K562 (cell line): ENCODE measurements at regions not wholly inside any gene's neighbourhood (a gene's known extent, or its start where the extent isn't known, plus 50 kb on each side); places are given as distances from the start of the nearest gene placed in this dataset.

Experiments
- ATAC-seq: fragments of 200-7000 bp; cut with Tn5 transposase; 3 replicates; pipeline ENCODE4 v1.9.1; 2020; ENCODE audit warnings: moderate library complexity
- BruUV-seq: library from RNA; stranded (reverse); fragments of 400-500 nt; replicated peaks from 2 replicates; lab custom pipeline; 2021; lab: Mats Ljungman, UMichigan
- CTCF ChIA-PET: fragments of 300-600 bp; formaldehyde crosslinking; extraction: SDS; loops from one replicate; lab custom pipeline; 2021; ENCODE audit warnings: low intra/inter-chr PET ratio; lab: Yijun Ruan, JAX
- POLR2A ChIA-PET: fragments of 300-600, 350-650 bp; sonication (Branson Sonifier 250); formaldehyde crosslinking; extraction: SDS; loops from one replicate; lab custom pipeline; 2021; ENCODE audit warnings: antibody characterized with exemption, inconsistent platforms; lab: Yijun Ruan, JAX
- DNase-seq, 4 experiments: peaks; one replicate each; pipeline versions ENCODE4 v3.0.0 to v3.0.0-alpha.2; 2011 to 2018; ENCODE audit warnings: low spot score in 3 of 4, mixed read lengths in 3 of 4; ENCODE audit errors: extremely low read depth in 1 of 4
- FAIRE-seq: peaks from 2 replicates; lab custom pipeline; 2011; peaks lifted over from hg19 to GRCh38; lab: Jason Lieb, UNC
- H2AFZ ChIP-seq: 2 replicates; pipeline ENCODE4 v1.6.0; 2011; ENCODE audit warnings: low read depth, low read length, control low read depth, inconsistent platforms
- H3K27ac ChIP-seq: fragments of 200-600 bp; 3 replicates; pipeline ENCODE4 v1.8.0; 2011; ENCODE audit warnings: low read depth, mild to moderate bottlenecking, control low read depth, inconsistent platforms, low read length, moderate library complexity, mixed read lengths; ENCODE audit errors: extremely low read depth
- H3K27me3 ChIP-seq, 2 experiments: fragments of 300-600 bp in 1 of 2; 2 replicates in 1 of 2; 3 replicates in 1 of 2; pipeline versions ENCODE4 v1.6.0 to v1.8.0; 2011; ENCODE audit warnings: inconsistent platforms in 2 of 2, low read length in 2 of 2, mild to moderate bottlenecking in 1 of 2, mixed read lengths in 1 of 2, moderate library complexity in 1 of 2; ENCODE audit not compliant: control insufficient read depth in 2 of 2, insufficient read depth in 2 of 2
- H3K36me3 ChIP-seq: fragments of 300-600 bp; 3 replicates; pipeline ENCODE4 v1.8.0; 2011; ENCODE audit warnings: mild to moderate bottlenecking, low read length, inconsistent platforms; ENCODE audit not compliant: control insufficient read depth, insufficient read depth
- H3K4me1 ChIP-seq, 2 experiments: fragments of 200-600 bp in 1 of 2; replicated peaks in 1 of 2; 2 replicates in 1 of 2; 3 replicates in 1 of 2; pipeline versions ENCODE4 v1.5.1 to v1.8.0; 2011; ENCODE audit warnings: inconsistent platforms in 2 of 2, low read length in 2 of 2, mild to moderate bottlenecking in 1 of 2, mixed read lengths in 1 of 2, moderate library complexity in 1 of 2; ENCODE audit not compliant: control insufficient read depth in 2 of 2, insufficient read depth in 2 of 2
- H3K4me2 ChIP-seq: 2 replicates; pipeline ENCODE4 v1.6.1; 2011; ENCODE audit warnings: low read length, control low read depth, inconsistent platforms, mixed read lengths; ENCODE audit not compliant: insufficient read depth
- H3K4me3 ChIP-seq: fragments of 200-600 bp; sonication (generic), shearing (Covaris generic); 2 replicates; pipeline ENCODE4 v1.5.1; 2016; ENCODE audit warnings: control low read depth, inconsistent platforms
- H3K79me2 ChIP-seq: fragments of 200-600 bp; 3 replicates; pipeline ENCODE4 v1.8.0; 2011; ENCODE audit warnings: low read length, inconsistent platforms; ENCODE audit not compliant: control insufficient read depth, insufficient read depth
- H3K9ac ChIP-seq, 2 experiments: 2 replicates each; pipeline versions ENCODE4 v1.6.0 to v1.6.1; 2011; ENCODE audit warnings: low read depth in 2 of 2, low read length in 2 of 2, control low read depth in 1 of 2, inconsistent platforms in 1 of 2, mild to moderate bottlenecking in 1 of 2, mixed read lengths in 1 of 2; ENCODE audit not compliant: insufficient read depth in 1 of 2
- H3K9me1 ChIP-seq: one replicate; pipeline ENCODE4 v1.6.0; 2011; ENCODE audit warnings: inconsistent platforms, mild to moderate bottlenecking, low read length, moderate library complexity; ENCODE audit not compliant: control insufficient read depth, insufficient read depth
- H3K9me3 ChIP-seq: replicated peaks from 2 replicates; pipeline ENCODE4 v1.5.1; 2011; ENCODE audit warnings: low read depth, low read length, inconsistent platforms; ENCODE audit not compliant: control insufficient read depth, insufficient read depth
- H4K20me1 ChIP-seq: replicated peaks from 2 replicates; pipeline ENCODE4 v1.6.1; 2011; ENCODE audit warnings: low read length, inconsistent platforms, mixed read lengths; ENCODE audit not compliant: control insufficient read depth, insufficient read depth
- CAMTA2 ChIP-seq: fragments of 250-450 bp; sonication (Bioruptor Pico); conservative IDR thresholded peaks from 2 replicates; pipeline ENCODE4 v1.5.1; 2022
- EGR1 ChIP-seq: fragments of 450-650 bp; conservative IDR thresholded peaks from 2 replicates; pipeline ENCODE4 v1.6.1; 2017; ENCODE audit warnings: mild to moderate bottlenecking
- KDM1A ChIP-seq, 2 experiments: fragments of 450-650 bp; IDR thresholded peaks; 2 replicates each; pipeline ENCODE4 v1.6.1; 2016; ENCODE audit warnings: mild to moderate bottlenecking in 2 of 2
- TFAM ChIP-seq: fragments of 250-450 bp; sonication (Bioruptor Pico); conservative IDR thresholded peaks from 2 replicates; pipeline ENCODE4 v1.5.0; 2021; ENCODE audit warnings: mild to moderate bottlenecking, moderate library complexity
- ZSCAN32 ChIP-seq: fragments of 450-650 bp; formaldehyde crosslinking; IDR thresholded peaks from 2 replicates; pipeline ENCODE4 v1.4.0; 2020; ENCODE audit warnings: mild to moderate bottlenecking, moderate library complexity
- WGBS: fragments of 100-300 bp; shearing (Covaris generic); methylation state at CpG from one replicate; pipeline ENCODE4 v1.1.6; 2016; ENCODE audit warnings: low coverage, mixed read lengths; ENCODE audit not compliant: insufficient coverage; ENCODE audit errors: missing lambda C conversion rate; 5-methylcytosine and 5-hydroxymethylcytosine counted together
- in situ Hi-C: fragments of 300-500 bp; cut with MboI; formaldehyde crosslinking; loops from 4 replicates; pipeline ENCODE4 v1.15.0; 2018; ENCODE audit warnings: inconsistent platforms, mixed read lengths
- intact Hi-C: fragments of 100-400 bp; cut with micrococcal nuclease; formaldehyde crosslinking; loops from 2 replicates; pipeline ENCODE4 v1.14.2; 2022
- TF ChIP-seq, protein P1 (sequence below): fragments of 250-450 bp; sonication (Bioruptor Pico); IDR thresholded peaks from 2 replicates; pipeline ENCODE4 v1.8.0; 2022; ENCODE audit warnings: inconsistent platforms

DNA sequence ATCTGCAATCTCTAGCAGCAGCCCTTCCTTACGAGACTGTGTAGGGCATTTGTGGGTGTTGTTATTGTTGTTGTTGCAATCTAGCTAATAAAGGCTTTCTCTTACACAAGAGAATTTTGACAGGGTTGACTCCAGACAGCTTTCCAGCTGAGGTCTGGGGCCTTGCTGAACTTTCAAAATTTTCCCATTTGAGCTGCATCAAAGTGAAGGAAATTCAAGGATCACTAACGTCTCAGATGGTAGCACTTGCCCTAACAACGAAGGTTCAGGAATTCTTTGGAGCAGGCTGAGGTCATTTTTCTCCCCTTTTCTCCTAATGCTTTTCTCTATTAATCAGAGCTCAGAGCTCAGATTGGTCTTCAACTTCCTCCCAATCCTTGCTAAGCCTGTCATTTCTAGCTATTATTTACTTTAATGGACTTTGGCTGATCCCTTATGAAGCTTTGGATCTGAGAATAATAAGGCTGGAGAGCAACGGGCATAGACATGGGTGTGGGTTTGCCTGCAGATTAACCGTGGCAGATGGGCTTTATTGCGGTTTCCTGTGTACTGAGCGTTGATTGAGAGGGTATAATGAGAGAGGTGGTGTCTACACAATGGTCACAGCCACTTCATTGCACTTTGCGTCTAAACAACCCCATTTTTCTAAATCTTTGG lies 614.0 kb upstream of the AGTR1 start (continued):
- TF ChIP-seq, protein P1, sequence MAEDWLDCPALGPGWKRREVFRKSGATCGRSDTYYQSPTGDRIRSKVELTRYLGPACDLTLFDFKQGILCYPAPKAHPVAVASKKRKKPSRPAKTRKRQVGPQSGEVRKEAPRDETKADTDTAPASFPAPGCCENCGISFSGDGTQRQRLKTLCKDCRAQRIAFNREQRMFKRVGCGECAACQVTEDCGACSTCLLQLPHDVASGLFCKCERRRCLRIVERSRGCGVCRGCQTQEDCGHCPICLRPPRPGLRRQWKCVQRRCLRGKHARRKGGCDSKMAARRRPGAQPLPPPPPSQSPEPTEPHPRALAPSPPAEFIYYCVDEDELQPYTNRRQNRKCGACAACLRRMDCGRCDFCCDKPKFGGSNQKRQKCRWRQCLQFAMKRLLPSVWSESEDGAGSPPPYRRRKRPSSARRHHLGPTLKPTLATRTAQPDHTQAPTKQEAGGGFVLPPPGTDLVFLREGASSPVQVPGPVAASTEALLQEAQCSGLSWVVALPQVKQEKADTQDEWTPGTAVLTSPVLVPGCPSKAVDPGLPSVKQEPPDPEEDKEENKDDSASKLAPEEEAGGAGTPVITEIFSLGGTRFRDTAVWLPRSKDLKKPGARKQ (CRISPR knock-in tag), result no peak
- TF ChIP-seq CAMTA2 (no peak), ZSCAN32 (CRISPR knock-in tag) (no peak)

- Histone ChIP-seq H3K79me2 (no peaks in the 10 kb centered on the region), H3K4me1 (no peaks in the 10 kb centered on the region), H3K9me3 (no peaks in the 10 kb centered on the region), H3K9me1 (no peaks in the 10 kb centered on the region), H2AFZ (no peak overlapping the region), H4K20me1 (no peaks in the 10 kb centered on the region), H3K4me3 (no peak overlapping the region), H3K9ac (no peak overlapping the region), H3K27me3 (no peaks in the 10 kb centered on the region), H3K36me3 (no peaks in the 10 kb centered on the region), H3K27ac (no peak overlapping the region), H3K4me2 (no peak overlapping the region)
- ChIA-PET CTCF (no interaction called here), POLR2A (no interaction called here)
- no peak for FAIRE-seq
- BruUV-seq, result no TSS peak
- in situ Hi-C loops (no loop called here), intact Hi-C loops (no loop called here)
- DNase-seq, result no peak
- ATAC-seq, result no peak
- WGBS, result 0% methylated on average over 4 of the region's 4 CpGs
- TF ChIP-seq KDM1A (IDR thresholded peaks at IDR 0.05), result no peak
- no peak for TF ChIP-seq TFAM (CRISPR knock-in tag)
- TF ChIP-seq EGR1, result no peak
Measured at GRCh38 chr3:148084931-148085330, 612.8 kb upstream of the AGTR1 start.
